H9 (cell line): ENCODE measurements at regions not wholly inside any gene's neighbourhood (a gene's known extent, or its start where the extent isn't known, plus 50 kb on each side); places are given as distances from the start of the nearest gene placed in this dataset.

Experiments
- DNase-seq: peaks from one replicate; pipeline ENCODE4 v3.0.0-alpha.2; 2017
- H2AFZ ChIP-seq: one replicate; pipeline ENCODE4 v1.6.1; 2013; ENCODE audit warnings: mild to moderate bottlenecking, low read length, control low read depth, moderate library complexity
- H2AK5ac ChIP-seq: 2 replicates; pipeline ENCODE4 v1.6.1; 2013; ENCODE audit warnings: low read length, control low read depth, mixed read lengths; ENCODE audit not compliant: insufficient read length
- H2BK120ac ChIP-seq: one replicate; pipeline ENCODE4 v1.6.1; 2013; ENCODE audit warnings: low read depth, mild to moderate bottlenecking, low read length, control low read depth, inconsistent platforms; ENCODE audit not compliant: poor library complexity, severe bottlenecking
- H2BK12ac ChIP-seq: 2 replicates; pipeline ENCODE4 v1.6.1; 2013; ENCODE audit warnings: low read length, control low read depth, mixed read lengths, low read depth; ENCODE audit not compliant: insufficient read length
- H2BK15ac ChIP-seq: 2 replicates; pipeline ENCODE4 v1.6.1; 2013; ENCODE audit warnings: low read depth, low read length, control low read depth
- H2BK20ac ChIP-seq: one replicate; pipeline ENCODE4 v1.6.1; 2013; ENCODE audit warnings: low read depth, mild to moderate bottlenecking, low read length, control low read depth, inconsistent platforms; ENCODE audit not compliant: poor library complexity, severe bottlenecking
- H2BK5ac ChIP-seq: 2 replicates; pipeline ENCODE4 v1.6.1; 2013; ENCODE audit warnings: low read length, control low read depth, mixed read lengths; ENCODE audit not compliant: insufficient read length
- H3K14ac ChIP-seq: 2 replicates; pipeline ENCODE4 v1.6.1; 2013; ENCODE audit warnings: low read length, control low read depth; ENCODE audit not compliant: insufficient read depth
- H3K18ac ChIP-seq: 2 replicates; pipeline ENCODE4 v1.6.1; 2013; ENCODE audit warnings: low read depth, mild to moderate bottlenecking, mixed read lengths, low read length, control low read depth; ENCODE audit not compliant: insufficient read length
- H3K23ac ChIP-seq: 2 replicates; pipeline ENCODE4 v1.6.1; 2013; ENCODE audit warnings: low read length, control low read depth, mixed read lengths, low read depth; ENCODE audit not compliant: insufficient read length
- H3K23me2 ChIP-seq: 2 replicates; pipeline ENCODE4 v1.6.1; 2013; ENCODE audit warnings: low read depth, mild to moderate bottlenecking, mixed read lengths, low read length, control low read depth; ENCODE audit not compliant: insufficient read length, poor library complexity, severe bottlenecking
- H3K27ac ChIP-seq: 2 replicates; pipeline ENCODE4 v1.5.1; 2013; ENCODE audit warnings: low read length, control low read depth, mixed read lengths, low read depth; ENCODE audit not compliant: insufficient read length
- H3K27me3 ChIP-seq: 2 replicates; pipeline ENCODE4 v1.6.1; 2013; ENCODE audit warnings: low read length, control low read depth, inconsistent platforms; ENCODE audit not compliant: insufficient read depth
- H3K4ac ChIP-seq: 2 replicates; pipeline ENCODE4 v1.6.1; 2013; ENCODE audit warnings: low read depth, mild to moderate bottlenecking, control low read depth, inconsistent platforms, low read length, moderate library complexity
- H3K4me1 ChIP-seq: 2 replicates; pipeline ENCODE4 v1.6.1; 2013; ENCODE audit warnings: low read length, control low read depth, inconsistent platforms; ENCODE audit not compliant: insufficient read depth
- H3K4me2 ChIP-seq: 2 replicates; pipeline ENCODE4 v1.6.1; 2013; ENCODE audit warnings: low read length, control low read depth, mixed read lengths; ENCODE audit not compliant: insufficient read length, insufficient read depth
- H3K56ac ChIP-seq: 2 replicates; pipeline ENCODE4 v1.6.1; 2013; ENCODE audit warnings: low read depth, mild to moderate bottlenecking, mixed read lengths, low read length, control low read depth; ENCODE audit not compliant: insufficient read length
- H3K79me1 ChIP-seq: 2 replicates; pipeline ENCODE4 v1.6.1; 2013; ENCODE audit warnings: low read depth, mild to moderate bottlenecking, moderate library complexity, low read length, control low read depth, inconsistent platforms; ENCODE audit not compliant: insufficient read depth, poor library complexity, severe bottlenecking
- H3K79me2 ChIP-seq: 2 replicates; pipeline ENCODE4 v1.6.1; 2013; ENCODE audit warnings: low read length, control low read depth, inconsistent platforms; ENCODE audit not compliant: insufficient read depth
- H3K9ac ChIP-seq: 2 replicates; pipeline ENCODE4 v1.6.1; 2013; ENCODE audit warnings: low read length, control low read depth, mixed read lengths; ENCODE audit not compliant: insufficient read length; ENCODE audit errors: extremely low read depth
- H3K9me3 ChIP-seq: one replicate; pipeline ENCODE4 v1.6.1; 2013; ENCODE audit warnings: low read depth, low read length, inconsistent platforms; ENCODE audit not compliant: control insufficient read depth
- H3T11ph ChIP-seq: one replicate; pipeline ENCODE4 v1.6.1; 2013; ENCODE audit warnings: mild to moderate bottlenecking, low read length, control low read depth, inconsistent platforms
- H4K20me1 ChIP-seq: one replicate; pipeline ENCODE4 v1.6.1; 2013; ENCODE audit not compliant: control insufficient read depth, insufficient read length, insufficient read depth
- H4K5ac ChIP-seq: 2 replicates; pipeline ENCODE4 v1.6.1; 2013; ENCODE audit warnings: low read depth, mild to moderate bottlenecking, mixed read lengths, low read length, control low read depth; ENCODE audit not compliant: insufficient read length
- H4K8ac ChIP-seq: replicated peaks from 2 replicates; pipeline ENCODE4 v1.6.1; 2013; ENCODE audit warnings: low read length, control low read depth, mixed read lengths, low read depth; ENCODE audit not compliant: insufficient read length
- H4K91ac ChIP-seq: 2 replicates; pipeline ENCODE4 v1.6.1; 2013; ENCODE audit warnings: low read depth, mild to moderate bottlenecking, moderate library complexity, mixed read lengths, low read length, control low read depth; ENCODE audit not compliant: insufficient read length
- H3K27ac Mint-ChIP-seq, 3 experiments: 2 replicates in 2 of 3; 3 replicates in 1 of 3; pipeline ENCODE4 v1.8.0; 2020 to 2021; ENCODE audit warnings: mixed read lengths in 3 of 3, mild to moderate bottlenecking in 1 of 3, moderate library complexity in 1 of 3
- H3K27me3 Mint-ChIP-seq: 2 replicates; pipeline ENCODE4 v1.8.0; 2021; ENCODE audit warnings: low read depth, mild to moderate bottlenecking, moderate library complexity, mixed read lengths
- H3K36me3 Mint-ChIP-seq, 3 experiments: 2 replicates in 2 of 3; 3 replicates in 1 of 3; pipeline ENCODE4 v1.8.0; 2020 to 2021; ENCODE audit warnings: low read depth in 3 of 3, mixed read lengths in 3 of 3; ENCODE audit not compliant: insufficient read depth in 1 of 3
- H3K4me1 Mint-ChIP-seq, 2 experiments: 2 replicates each; pipeline ENCODE4 v1.8.0; 2020; ENCODE audit warnings: mixed read lengths in 2 of 2
- H3K4me3 Mint-ChIP-seq, 2 experiments: 2 replicates in 1 of 2; 3 replicates in 1 of 2; pipeline ENCODE4 v1.8.0; 2020 to 2021; ENCODE audit warnings: mild to moderate bottlenecking in 2 of 2, mixed read lengths in 2 of 2, moderate library complexity in 1 of 2
- H3K9me3 Mint-ChIP-seq, 2 experiments: 2 replicates in 1 of 2; 3 replicates in 1 of 2; pipeline ENCODE4 v1.8.0; 2020; ENCODE audit warnings: mild to moderate bottlenecking in 2 of 2, mixed read lengths in 2 of 2, moderate library complexity in 1 of 2
- CTCF ChIP-seq: fragments of 200-600 bp; sonication (generic); conservative IDR thresholded peaks from 3 replicates; pipeline ENCODE4 v1.8.0; 2021; ENCODE audit warnings: antibody characterized with exemption, mild to moderate bottlenecking
- WGBS: extraction: QIAGEN DNeasy Blood & Tissue Kit; methylation state at CpG from one replicate; pipeline ENCODE4 v1.1.7; 2013; ENCODE audit warnings: missing lambda C conversion rate, low lambda C conversion rate, mixed read lengths; ENCODE audit not compliant: insufficient read length; ENCODE audit errors: extremely low coverage; 5-methylcytosine and 5-hydroxymethylcytosine counted together

DNA sequence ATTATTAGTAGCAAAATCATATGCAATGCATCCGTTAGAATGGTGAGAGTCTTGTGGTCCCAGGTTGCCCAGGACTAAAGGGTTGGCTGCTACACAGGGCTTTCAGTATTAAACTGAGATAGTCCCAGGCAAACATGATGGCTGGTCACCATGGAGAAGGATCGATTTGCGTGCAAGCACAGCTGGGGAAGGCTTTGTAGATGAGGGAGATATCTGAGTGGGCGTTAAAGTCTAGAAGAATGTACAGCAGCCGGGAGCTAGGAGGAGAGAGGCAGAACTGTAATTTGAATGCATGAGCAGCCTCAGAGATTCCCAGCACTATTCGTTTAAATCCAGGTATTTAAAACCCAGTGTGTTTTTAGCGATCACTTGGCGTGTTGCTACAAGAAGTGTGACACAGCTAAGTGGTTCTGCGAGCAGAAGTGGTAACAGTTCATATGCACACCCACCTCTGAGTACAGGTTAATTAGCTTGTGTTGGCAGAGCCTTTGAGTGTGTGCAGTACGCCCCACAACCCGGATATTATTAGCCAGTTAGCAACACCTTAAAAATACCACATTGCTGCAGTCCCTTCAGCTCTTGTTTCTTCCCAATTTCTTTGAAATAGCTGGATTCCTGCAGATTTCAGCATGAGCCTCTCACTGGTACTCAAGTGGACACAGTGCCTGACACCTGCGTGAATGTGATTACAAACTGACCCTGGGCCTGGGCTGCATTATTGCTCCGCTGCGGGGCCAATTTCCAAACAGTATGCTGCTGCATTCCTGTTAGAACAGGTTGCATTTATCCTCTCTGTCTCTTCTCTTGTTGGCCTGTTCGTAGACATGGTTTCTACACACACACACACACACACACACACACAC, 67.2 kb upstream of the SCAF4 start:
- no peak for TF ChIP-seq CTCF
- H3K79me1 ChIP-seq = no peaks in the 10 kb centered on the region
- no peak overlapping the region for H4K5ac ChIP-seq
- no peak overlapping the region for H3K9ac ChIP-seq
- Mint-ChIP-seq H3K36me3 (no peaks in the 10 kb centered on the region; a peak in 1 of 7 replicates), H3K9me3 (no peaks in the 10 kb centered on the region), H3K27me3 (no peaks in the 10 kb centered on the region), H3K4me3 (no peak overlapping the region), H3K4me1 (peaks cover 12 to 13% of the 10 kb centered on the region in 2 experiments; a peak in 3 of 4 replicates), H3K27ac (no peak overlapping the region; a peak in 2 of 7 replicates)
- H3K27me3 ChIP-seq = no peaks in the 10 kb centered on the region
- H4K8ac ChIP-seq = no peak overlapping the region
- no peak overlapping the region for H2BK15ac ChIP-seq
- no peak overlapping the region for H3K4me2 ChIP-seq
- no peak overlapping the region for H2AK5ac ChIP-seq
- H3K9me3 ChIP-seq = no peaks in the 10 kb centered on the region
- H3K79me2 ChIP-seq = no peaks in the 10 kb centered on the region
- no CpG with 5 or more reads among the region's 15 CpGs for WGBS
- H3K23me2 ChIP-seq = no peaks in the 10 kb centered on the region
- H3K23ac ChIP-seq = no peak overlapping the region
- DNase-seq = no peak
- no peak overlapping the region for H3T11ph ChIP-seq
- no peak overlapping the region for H2BK120ac ChIP-seq
- no peak overlapping the region for H3K27ac ChIP-seq
- H2AFZ ChIP-seq = no peak overlapping the region
- no peak overlapping the region for H2BK5ac ChIP-seq
- H3K4ac ChIP-seq = no peak overlapping the region
- H2BK20ac ChIP-seq = no peak overlapping the region
- H3K14ac ChIP-seq = no peak overlapping the region
- no peak overlapping the region for H2BK12ac ChIP-seq
- no peaks in the 10 kb centered on the region for H4K20me1 ChIP-seq
- no peak overlapping the region for H4K91ac ChIP-seq
- no peaks in the 10 kb centered on the region for H3K4me1 ChIP-seq
- H3K56ac ChIP-seq = no peak overlapping the region
- H3K18ac ChIP-seq = no peak overlapping the region
